HG03571 (cell line): ENCODE measurements at regions not wholly inside any gene's neighbourhood (a gene's known extent, or its start where the extent isn't known, plus 50 kb on each side); places are given as distances from the start of the nearest gene placed in this dataset.
"Not testable (repeated sequence)": the region's sequence is repeated elsewhere in the genome, so short reads cannot be mapped to it uniquely, and the experiment has no call there.

Experiments used
- ATAC-seq: cut with Tn5 transposase; IDR thresholded peaks from one replicate; pipeline ENCODE4 v1.9.1; 2021; ENCODE audit not compliant: unreplicated experiment

GRCh38 chr20:6355754-6356451, 233.1 kb upstream of the FERMT1 start:
- ATAC-seq = no peak

- ATAC-seq = no peak
Observed at GRCh38 chr20:6348908-6349307, 226.1 kb upstream of the FERMT1 start.

- ATAC-seq = no peak
Observed at GRCh38 chr20:6347916-6348315, 225.1 kb upstream of the FERMT1 start.

GRCh38 chr20:6341491-6341890, 218.7 kb upstream of the FERMT1 start:
- ATAC-seq = no peak

- ATAC-seq = no peak
Observed at GRCh38 chr20:6339176-6339575, 216.3 kb upstream of the FERMT1 start.

GRCh38 chr20:6333110-6333509, 210.3 kb upstream of the FERMT1 start:
- no peak for ATAC-seq

- not testable (repeated sequence) for ATAC-seq
Observed at GRCh38 chr20:6321235-6321634, 198.4 kb upstream of the FERMT1 start.

- no peak for ATAC-seq
Observed at GRCh38 chr20:6311841-6312655, 189.2 kb upstream of the FERMT1 start.

- ATAC-seq = no peak
Observed at GRCh38 chr20:6311097-6311496, 188.3 kb upstream of the FERMT1 start.

GRCh38 chr20:6305536-6305935, 182.7 kb upstream of the FERMT1 start:
- ATAC-seq = no peak

- no peak for ATAC-seq
Observed at GRCh38 chr20:6302041-6302440, 179.2 kb upstream of the FERMT1 start.

GRCh38 chr20:6299456-6299855, 176.6 kb upstream of the FERMT1 start:
- ATAC-seq = no peak

GRCh38 chr20:6298049-6298448, 175.2 kb upstream of the FERMT1 start:
- no peak for ATAC-seq

- no peak for ATAC-seq
Observed at GRCh38 chr20:6295867-6296256, 173.0 kb upstream of the FERMT1 start.

GRCh38 chr20:6295127-6295866, 172.5 kb upstream of the FERMT1 start:
- no peak for ATAC-seq

GRCh38 chr20:6287471-6287870, 164.6 kb upstream of the FERMT1 start:
- no peak for ATAC-seq

- ATAC-seq = no peak
Observed at GRCh38 chr20:6282642-6283041, 159.8 kb upstream of the FERMT1 start.

GRCh38 chr20:6277661-6278240, 154.9 kb upstream of the FERMT1 start:
- no peak for ATAC-seq

- ATAC-seq = not testable (repeated sequence)
Observed at GRCh38 chr20:6270404-6270803, 147.6 kb upstream of the FERMT1 start.

- no peak for ATAC-seq
Observed at GRCh38 chr20:6269168-6269873, 146.5 kb upstream of the FERMT1 start.
